ENCODE measurements at regions not wholly inside any gene's neighbourhood (a gene's known extent, or its start where the extent isn't known, plus 50 kb on each side); places are given as distances from the start of the nearest gene placed in this dataset.

DNA sequence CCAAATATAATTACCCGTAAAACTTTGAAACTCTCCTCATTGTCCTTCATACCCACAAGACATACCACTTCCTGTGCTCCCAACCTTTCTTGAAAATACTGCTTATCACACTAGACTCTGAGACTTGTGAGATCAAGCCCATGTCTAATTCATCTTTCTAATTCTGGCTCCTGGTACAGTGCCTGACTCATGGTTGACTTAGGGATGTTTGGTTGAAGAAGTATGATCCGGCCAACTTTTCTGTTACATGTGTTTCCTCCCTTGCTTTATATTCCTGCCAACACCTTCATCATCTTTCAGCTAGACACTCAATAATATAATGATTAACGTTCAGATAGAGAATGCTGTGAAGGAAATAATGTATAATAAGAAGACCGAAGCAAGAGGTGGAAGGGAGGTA is 58.2 kb downstream of the MEX3B start:
- Histone ChIP-seq H3K27ac (no peak overlapping the region), H3K9ac (ENCODE audit: insufficient read length) (no peak overlapping the region), H3K9me3 (ENCODE audit: low read depth, low read length) (no peaks in the 10 kb centered on the region), H3K36me3 (ENCODE audit: insufficient read depth, low read length) (no peaks in the 10 kb centered on the region), H3K4me3 (no peak overlapping the region)
- no peak for DNase-seq (ENCODE audit: low read depth, low spot score)
- no peak for TF ChIP-seq EZH2 (IDR thresholded peaks at IDR 0.05)
- no peak for TF ChIP-seq POLR2AphosphoS5 (IDR thresholded peaks at IDR 0.05; ENCODE audit: borderline replicate concordance, low read depth, low read length)
- TF ChIP-seq FOXP2 (optimal IDR thresholded peaks at IDR 0.05; ENCODE audit: control extremely low read depth, extremely low read length, insufficient read depth): no peak

DNA sequence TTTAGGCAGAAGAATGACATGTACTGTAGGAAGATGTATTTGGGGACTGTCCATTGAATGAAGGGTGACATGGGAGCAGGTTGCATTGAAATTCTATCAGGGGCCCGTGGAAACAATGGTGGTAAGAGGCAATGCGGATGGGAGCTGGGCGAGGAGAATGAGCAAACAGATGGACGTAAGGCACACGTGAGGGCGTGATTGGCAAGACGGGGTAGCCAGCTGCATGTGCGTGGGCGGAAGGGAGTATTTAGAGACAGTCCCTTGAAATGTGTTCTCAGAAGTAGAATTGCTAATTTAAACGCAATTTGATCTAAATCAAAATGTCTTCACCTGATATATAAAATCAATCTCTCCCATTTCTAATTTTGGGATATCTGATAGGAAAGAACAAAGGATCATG is 62.3 kb downstream of the MEX3B start:
- Histone ChIP-seq H3K4me3 (no peak overlapping the region), H3K9me3 (ENCODE audit: low read depth, low read length) (no peaks in the 10 kb centered on the region), H3K27ac (no peak overlapping the region), H3K9ac (ENCODE audit: insufficient read length) (no peak overlapping the region), H3K36me3 (ENCODE audit: insufficient read depth, low read length) (no peaks in the 10 kb centered on the region)
- TF ChIP-seq POLR2AphosphoS5 (IDR thresholded peaks at IDR 0.05; ENCODE audit: borderline replicate concordance, low read depth, low read length) (no peak), FOXP2 (optimal IDR thresholded peaks at IDR 0.05; ENCODE audit: control extremely low read depth, extremely low read length, insufficient read depth) (no peak), EZH2 (IDR thresholded peaks at IDR 0.05) (no peak)
- no peak for DNase-seq (ENCODE audit: low read depth, low spot score)

DNA sequence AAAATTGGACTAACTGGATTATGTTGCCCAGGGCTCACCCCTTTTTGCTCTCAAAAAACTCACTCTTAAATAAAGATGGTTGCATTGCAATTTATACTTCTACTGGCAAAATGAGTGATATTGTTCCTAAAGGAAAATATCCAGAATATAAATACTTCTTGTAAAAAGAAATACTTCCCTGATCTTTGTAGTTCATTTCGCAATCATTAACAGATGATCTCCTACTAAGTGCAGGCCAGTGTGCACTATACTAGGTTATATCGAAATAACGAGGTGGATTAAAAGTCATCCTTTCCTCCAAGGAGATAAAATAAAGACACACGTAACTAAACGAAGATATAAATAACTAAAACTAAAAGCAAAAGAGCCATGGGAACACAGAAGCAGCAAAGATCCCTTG is 63.0 kb downstream of the MEX3B start:
- TF ChIP-seq FOXP2 (optimal IDR thresholded peaks at IDR 0.05; ENCODE audit: control extremely low read depth, extremely low read length, insufficient read depth) (no peak), EZH2 (IDR thresholded peaks at IDR 0.05) (no peak), POLR2AphosphoS5 (IDR thresholded peaks at IDR 0.05; ENCODE audit: borderline replicate concordance, low read depth, low read length) (no peak)
- no peak overlapping the region for H3K27ac ChIP-seq

DNA sequence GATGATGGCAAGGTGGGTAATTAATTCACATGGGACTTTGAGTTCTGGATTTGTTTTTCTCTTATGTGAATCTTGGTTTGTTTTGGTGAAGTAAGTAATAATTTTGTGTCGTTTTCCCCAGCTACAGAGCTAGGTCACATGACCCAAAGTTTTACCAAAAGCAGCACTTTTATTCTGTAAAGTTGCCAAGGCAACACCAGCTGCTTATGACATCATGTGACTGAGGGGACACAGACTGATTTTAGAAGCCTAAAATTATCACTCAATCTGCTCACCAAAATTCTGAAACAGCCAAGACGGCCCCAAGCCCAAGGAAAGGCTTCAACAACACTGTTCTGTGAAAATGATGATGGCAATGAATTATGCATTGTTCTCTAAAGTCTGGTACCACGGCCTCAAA is 63.9 kb downstream of the MEX3B start:
- no peak for TF ChIP-seq EZH2 (IDR thresholded peaks at IDR 0.05)
- TF ChIP-seq POLR2AphosphoS5 (IDR thresholded peaks at IDR 0.05; ENCODE audit: borderline replicate concordance, low read depth, low read length): no peak
- TF ChIP-seq FOXP2 (optimal IDR thresholded peaks at IDR 0.05; ENCODE audit: control extremely low read depth, extremely low read length, insufficient read depth): no peak
- H3K36me3 ChIP-seq (ENCODE audit: insufficient read depth, low read length): no peaks in the 10 kb centered on the region
- no peak overlapping the region for H3K4me3 ChIP-seq
- DNase-seq (ENCODE audit: low read depth, low spot score): no peak
- no peak overlapping the region for H3K27ac ChIP-seq
- no peak overlapping the region for H3K9ac ChIP-seq (ENCODE audit: insufficient read length)
- H3K9me3 ChIP-seq (ENCODE audit: low read depth, low read length): peaks cover 2% of the 10 kb centered on the region; the same call in 1 of the 2 replicates

More for the DNA sequence above, 63.0 kb downstream of the MEX3B start:
- Histone ChIP-seq H3K9ac (ENCODE audit: insufficient read length) (no peak overlapping the region), H3K9me3 (ENCODE audit: low read depth, low read length) (no peaks in the 10 kb centered on the region), H3K4me3 (no peak overlapping the region), H3K36me3 (ENCODE audit: insufficient read depth, low read length) (no peaks in the 10 kb centered on the region)
- DNase-seq (ENCODE audit: low read depth, low spot score): no peak

- TF ChIP-seq FOXP2 (optimal IDR thresholded peaks at IDR 0.05; ENCODE audit: control extremely low read depth, extremely low read length, insufficient read depth) (no peak), POLR2AphosphoS5 (IDR thresholded peaks at IDR 0.05; ENCODE audit: borderline replicate concordance, low read depth, low read length) (no peak), EZH2 (IDR thresholded peaks at IDR 0.05) (no peak)
- no peak overlapping the region for H3K4me3 ChIP-seq
- no peak for DNase-seq (ENCODE audit: low read depth, low spot score)
- peaks cover 2% of the 10 kb centered on the region; the same call in 1 of the 2 replicates for H3K9me3 ChIP-seq (ENCODE audit: low read depth, low read length)
- H3K27ac ChIP-seq: no peak overlapping the region
- no peak overlapping the region for H3K9ac ChIP-seq (ENCODE audit: insufficient read length)
- H3K36me3 ChIP-seq (ENCODE audit: insufficient read depth, low read length): no peaks in the 10 kb centered on the region
Observed at GRCh38 chr15:81977464-81977863, 68.4 kb downstream of the MEX3B start.

DNA sequence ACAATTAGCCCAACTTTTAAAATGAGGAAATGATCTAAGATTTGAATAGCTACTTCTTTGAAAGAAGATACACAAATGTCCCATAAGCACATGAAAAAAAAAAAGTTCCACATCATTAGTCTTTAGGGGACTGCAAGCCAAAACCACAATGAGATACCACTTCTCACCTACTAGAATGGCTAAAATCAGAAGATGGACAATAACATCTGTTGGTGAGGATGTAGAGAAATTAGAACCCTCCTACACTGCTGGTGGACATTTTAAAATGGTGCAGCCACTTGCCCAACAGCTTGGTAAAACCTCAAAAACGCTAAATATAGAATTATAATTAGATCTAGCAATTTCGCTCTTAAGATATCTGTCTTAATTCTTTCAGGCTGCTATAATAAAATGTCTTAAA is 77.1 kb downstream of the MEX3B start:
- no peaks in the 10 kb centered on the region for H3K36me3 ChIP-seq (ENCODE audit: insufficient read depth, low read length)
- no peak overlapping the region for H3K4me3 ChIP-seq
- DNase-seq (ENCODE audit: low read depth, low spot score): no peak
- H3K9me3 ChIP-seq (ENCODE audit: low read depth, low read length): no peaks in the 10 kb centered on the region
- TF ChIP-seq FOXP2 (optimal IDR thresholded peaks at IDR 0.05; ENCODE audit: control extremely low read depth, extremely low read length, insufficient read depth) (no peak), EZH2 (IDR thresholded peaks at IDR 0.05) (no peak), POLR2AphosphoS5 (IDR thresholded peaks at IDR 0.05; ENCODE audit: borderline replicate concordance, low read depth, low read length) (no peak)
- H3K27ac ChIP-seq: no peak overlapping the region
- H3K9ac ChIP-seq (ENCODE audit: insufficient read length): no peak overlapping the region

DNA sequence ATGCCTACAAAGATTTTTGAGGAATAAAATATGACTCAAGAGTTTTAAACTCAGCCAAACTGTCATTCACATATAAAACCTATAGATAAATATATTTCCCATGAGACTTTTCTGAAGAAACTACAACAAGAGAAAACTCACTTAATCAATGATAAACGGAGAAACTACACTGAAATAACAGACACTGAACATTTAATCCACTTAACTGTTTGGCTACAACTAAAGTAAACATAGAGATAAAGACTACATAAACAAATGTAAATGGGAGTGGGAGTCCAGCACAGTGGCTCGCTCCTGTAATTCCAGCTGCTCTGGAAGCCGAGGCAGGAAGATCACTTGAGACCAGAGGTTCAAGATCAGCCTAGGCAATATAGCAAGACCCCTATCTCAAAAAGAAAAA is 79.2 kb downstream of the MEX3B start:
- no peak overlapping the region for H3K4me3 ChIP-seq
- H3K9ac ChIP-seq (ENCODE audit: insufficient read length): no peak overlapping the region
- TF ChIP-seq FOXP2 (optimal IDR thresholded peaks at IDR 0.05; ENCODE audit: control extremely low read depth, extremely low read length, insufficient read depth) (no peak), POLR2AphosphoS5 (IDR thresholded peaks at IDR 0.05; ENCODE audit: borderline replicate concordance, low read depth, low read length) (no peak), EZH2 (IDR thresholded peaks at IDR 0.05) (no peak)
- DNase-seq (ENCODE audit: low read depth, low spot score): no peak
- H3K9me3 ChIP-seq (ENCODE audit: low read depth, low read length): no peaks in the 10 kb centered on the region
- no peaks in the 10 kb centered on the region for H3K36me3 ChIP-seq (ENCODE audit: insufficient read depth, low read length)
- no peak overlapping the region for H3K27ac ChIP-seq

- no peak overlapping the region for H3K27ac ChIP-seq
- no peaks in the 10 kb centered on the region for H3K9me3 ChIP-seq (ENCODE audit: low read depth, low read length)
- H3K9ac ChIP-seq (ENCODE audit: insufficient read length): no peak overlapping the region
- no peak overlapping the region for H3K4me3 ChIP-seq
- H3K36me3 ChIP-seq (ENCODE audit: insufficient read depth, low read length): no peaks in the 10 kb centered on the region
- no peak for TF ChIP-seq EZH2 (IDR thresholded peaks at IDR 0.05)
- TF ChIP-seq FOXP2 (optimal IDR thresholded peaks at IDR 0.05; ENCODE audit: control extremely low read depth, extremely low read length, insufficient read depth): no peak
- TF ChIP-seq POLR2AphosphoS5 (IDR thresholded peaks at IDR 0.05; ENCODE audit: borderline replicate concordance, low read depth, low read length): no peak
- DNase-seq (ENCODE audit: low read depth, low spot score): no peak
Observed at GRCh38 chr15:81962482-81962881, 83.3 kb downstream of the MEX3B start.

DNA sequence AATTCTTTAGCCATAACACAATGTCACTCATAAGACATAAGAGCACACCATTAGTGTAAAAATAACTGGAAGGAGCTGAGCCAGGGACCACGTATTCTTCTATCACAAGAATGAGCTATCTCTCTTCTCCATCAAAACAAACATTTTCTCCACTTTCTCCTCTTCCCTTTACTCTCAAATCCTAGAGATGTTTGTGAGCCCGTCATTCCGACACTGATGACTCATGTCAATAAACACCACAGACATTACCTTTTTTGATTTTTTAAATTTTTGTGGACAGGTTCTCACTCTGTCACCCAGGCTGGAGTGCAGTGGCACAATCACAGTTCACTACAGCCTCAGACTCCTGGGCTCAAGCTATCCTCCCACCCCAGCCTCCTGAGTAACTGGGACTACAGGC is 86.6 kb downstream of the MEX3B start:
- Histone ChIP-seq H3K9me3 (ENCODE audit: low read depth, low read length) (no peaks in the 10 kb centered on the region), H3K9ac (ENCODE audit: insufficient read length) (no peak overlapping the region), H3K27ac (no peak overlapping the region), H3K4me3 (no peak overlapping the region), H3K36me3 (ENCODE audit: insufficient read depth, low read length) (no peaks in the 10 kb centered on the region)
- DNase-seq (ENCODE audit: low read depth, low spot score): no peak
- TF ChIP-seq POLR2AphosphoS5 (IDR thresholded peaks at IDR 0.05; ENCODE audit: borderline replicate concordance, low read depth, low read length) (no peak), FOXP2 (optimal IDR thresholded peaks at IDR 0.05; ENCODE audit: control extremely low read depth, extremely low read length, insufficient read depth) (no peak), EZH2 (IDR thresholded peaks at IDR 0.05) (no peak)

Measured in SK-N-MC (cell line).